Neural progenitor cell (in vitro differentiated cells): ENCODE measurements at regions not wholly inside any gene's neighbourhood (a gene's known extent, or its start where the extent isn't known, plus 50 kb on each side); places are given as distances from the start of the nearest gene placed in this dataset.

Experiments
- DNase-seq: peaks from one replicate; pipeline ENCODE4 v3.0.0-alpha.2; 2016; ENCODE audit warnings: low spot score
- H2AFZ ChIP-seq: fragments of 200-600 bp; sonication (generic); replicated peaks from 2 replicates; pipeline ENCODE4 v1.6.1; 2016; ENCODE audit warnings: antibody characterized with exemption
- H3F3A ChIP-seq: fragments of 200-600 bp; sonication (generic); 2 replicates; pipeline ENCODE4 v1.6.1; 2016; ENCODE audit warnings: antibody characterized with exemption, low read depth
- H3K27ac ChIP-seq: fragments of 200-600 bp; sonication (generic); 2 replicates; pipeline ENCODE4 v1.5.1; 2016; ENCODE audit warnings: mild to moderate bottlenecking
- H3K27me3 ChIP-seq: fragments of 200-600 bp; sonication (generic); 2 replicates; pipeline ENCODE4 v1.6.1; 2016; ENCODE audit warnings: mild to moderate bottlenecking, moderate library complexity
- H3K36me3 ChIP-seq: fragments of 200-600 bp; sonication (generic); 2 replicates; pipeline ENCODE4 v1.5.1; 2016
- H3K4me1 ChIP-seq: fragments of 200-600 bp; sonication (generic); 2 replicates; pipeline ENCODE4 v1.6.1; 2016; ENCODE audit warnings: mixed run types
- H3K4me2 ChIP-seq: fragments of 200-600 bp; sonication (generic); 2 replicates; pipeline ENCODE4 v1.6.1; 2016
- H3K4me3 ChIP-seq: fragments of 200-600 bp; sonication (generic); 2 replicates; pipeline ENCODE4 v1.5.1; 2016
- H3K79me2 ChIP-seq: fragments of 200-600 bp; sonication (generic); 2 replicates; pipeline ENCODE4 v1.6.1; 2016; ENCODE audit warnings: low read depth
- H3K9ac ChIP-seq: fragments of 200-600 bp; sonication (generic); 2 replicates; pipeline ENCODE4 v1.6.1; 2016
- H3K9me3 ChIP-seq: fragments of 200-600 bp; sonication (generic); 2 replicates; pipeline ENCODE4 v1.5.1; 2016; ENCODE audit warnings: low read depth
- H4K20me1 ChIP-seq: fragments of 200-600 bp; sonication (generic); 2 replicates; pipeline ENCODE4 v1.6.1; 2016; ENCODE audit warnings: low read depth
- H3K27ac Mint-ChIP-seq: 3 replicates; pipeline ENCODE4 v1.8.0; 2021; ENCODE audit warnings: mixed read lengths
- H3K27me3 Mint-ChIP-seq: 2 replicates; pipeline ENCODE4 v1.8.0; 2022; ENCODE audit warnings: low read depth, mild to moderate bottlenecking, inconsistent platforms, moderate library complexity, mixed read lengths; ENCODE audit not compliant: insufficient read depth
- H3K36me3 Mint-ChIP-seq: 3 replicates; pipeline ENCODE4 v1.8.0; 2021; ENCODE audit warnings: mixed read lengths
- H3K4me1 Mint-ChIP-seq: 3 replicates; pipeline ENCODE4 v1.8.0; 2021; ENCODE audit warnings: mixed read lengths
- H3K4me3 Mint-ChIP-seq: 3 replicates; pipeline ENCODE4 v1.8.0; 2021; ENCODE audit warnings: mild to moderate bottlenecking, moderate library complexity, mixed read lengths
- H3K9me3 Mint-ChIP-seq: 3 replicates; pipeline ENCODE4 v1.8.0; 2020; ENCODE audit warnings: mixed read lengths
- CTCF ChIP-seq: fragments of 200-600 bp; sonication (generic); IDR thresholded peaks from 2 replicates; pipeline ENCODE4 v1.5.1; 2017; ENCODE audit warnings: antibody characterized with exemption, mild to moderate bottlenecking
- EZH2 ChIP-seq: fragments of 200-600 bp; sonication (generic); IDR thresholded peaks from 2 replicates; pipeline ENCODE4 v1.6.1; 2017; ENCODE audit warnings: antibody characterized with exemption, mild to moderate bottlenecking, moderate library complexity
- EZH2phosphoT487 ChIP-seq: fragments of 200-600 bp; sonication (generic); IDR thresholded peaks from 2 replicates; pipeline ENCODE4 v1.6.1; 2017; ENCODE audit warnings: antibody characterized with exemption

DNA sequence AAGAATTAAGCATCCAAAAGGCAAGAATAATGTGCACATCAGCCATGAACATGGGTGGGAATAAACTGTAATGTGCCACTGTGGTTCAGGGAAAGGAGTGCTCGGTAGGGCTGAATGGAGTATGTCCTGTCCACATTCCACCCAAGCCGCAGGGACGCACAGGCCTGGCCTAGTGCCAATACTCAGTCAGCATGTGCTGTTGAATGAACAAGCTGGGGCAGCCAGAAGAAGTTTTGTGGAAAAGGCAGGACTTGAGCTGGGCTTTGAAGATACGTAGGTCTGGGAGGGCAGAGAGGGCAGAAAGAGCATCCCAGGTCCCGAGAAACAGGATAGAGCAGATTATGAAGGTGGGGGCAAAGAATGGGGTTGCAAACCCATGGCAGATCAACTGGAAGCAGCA, 60.0 kb upstream of the PLET1 start:
- Histone ChIP-seq H3K4me3 (no peak overlapping the region), H3K9me3 (no peaks in the 10 kb centered on the region), H3K27me3 (no peaks in the 10 kb centered on the region), H3K79me2 (no peaks in the 10 kb centered on the region), H3K36me3 (no peaks in the 10 kb centered on the region), H3K4me1 (no peaks in the 10 kb centered on the region), H3F3A (no peaks in the 10 kb centered on the region), H3K4me2 (no peak overlapping the region), H4K20me1 (no peaks in the 10 kb centered on the region), H2AFZ (no peak overlapping the region), H3K27ac (no peak overlapping the region), H3K9ac (no peak overlapping the region)
- no peak overlapping the region for H3K4me3 Mint-ChIP-seq
- no peak overlapping the region for H3K27ac Mint-ChIP-seq
- H3K9me3 Mint-ChIP-seq = peaks cover 4% of the 10 kb centered on the region
- no peak for TF ChIP-seq EZH2
- no peak for TF ChIP-seq EZH2phosphoT487
- no peak for TF ChIP-seq CTCF
- no peak for DNase-seq
- no peaks in the 10 kb centered on the region for H3K36me3 Mint-ChIP-seq
- peaks cover 2% of the 10 kb centered on the region for H3K27me3 Mint-ChIP-seq
- peaks cover 10% of the 10 kb centered on the region for H3K4me1 Mint-ChIP-seq

- H3K9ac ChIP-seq = no peak overlapping the region
- H3K9me3 ChIP-seq = no peaks in the 10 kb centered on the region
- Mint-ChIP-seq H3K36me3 (no peaks in the 10 kb centered on the region), H3K9me3 (peaks cover 6% of the 10 kb centered on the region), H3K4me3 (no peak overlapping the region), H3K4me1 (peaks cover 10% of the 10 kb centered on the region), H3K27ac (no peak overlapping the region), H3K27me3 (peaks cover 2% of the 10 kb centered on the region)
- H3K4me1 ChIP-seq = no peaks in the 10 kb centered on the region
- no peak for DNase-seq
- no peak overlapping the region for H3K4me2 ChIP-seq
- no peak overlapping the region for H2AFZ ChIP-seq
- no peaks in the 10 kb centered on the region for H4K20me1 ChIP-seq
- H3K27ac ChIP-seq = no peak overlapping the region
- H3K36me3 ChIP-seq = no peaks in the 10 kb centered on the region
- H3F3A ChIP-seq = no peaks in the 10 kb centered on the region
- no peak overlapping the region for H3K4me3 ChIP-seq
- no peaks in the 10 kb centered on the region for H3K79me2 ChIP-seq
- no peaks in the 10 kb centered on the region for H3K27me3 ChIP-seq
- no peak for TF ChIP-seq EZH2
- TF ChIP-seq EZH2phosphoT487 = no peak
- TF ChIP-seq CTCF = no peak
Observed at GRCh38 chr11:112321501-112322172, 61.0 kb upstream of the PLET1 start.

DNA sequence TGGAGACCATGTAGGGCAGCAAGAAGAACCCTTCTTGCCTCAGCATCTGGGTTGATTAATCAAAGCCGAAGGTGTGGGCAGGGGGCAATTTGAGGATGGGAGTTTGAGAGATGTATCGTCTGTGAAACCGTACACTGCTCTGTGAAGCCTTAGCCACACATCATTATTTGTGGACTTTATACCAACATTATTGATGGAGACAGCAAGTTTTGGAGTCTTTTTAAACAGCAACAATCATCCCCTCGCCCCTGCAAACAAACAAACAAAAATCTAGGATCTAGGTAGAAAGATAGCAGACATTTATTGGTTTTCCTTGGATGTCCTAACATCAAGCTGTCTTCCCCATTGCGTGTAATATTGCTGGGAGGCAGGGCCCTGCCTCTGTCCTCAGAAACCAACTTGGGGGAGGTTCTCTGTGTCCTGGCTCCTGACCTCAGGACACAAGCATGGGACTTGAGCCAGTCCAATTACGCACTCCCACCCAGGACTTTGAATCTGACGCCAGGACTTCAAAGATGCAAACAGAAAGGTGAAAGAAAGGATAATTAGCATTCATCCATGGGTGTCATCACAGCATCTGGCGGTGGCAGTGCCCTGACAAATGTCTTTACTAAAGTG, 61.6 kb upstream of the PLET1 start:
- no peak overlapping the region for H3K27ac ChIP-seq
- Mint-ChIP-seq H3K9me3 (peaks cover 12% of the 10 kb centered on the region), H3K27me3 (peaks cover 5% of the 10 kb centered on the region), H3K4me1 (peaks cover 10% of the 10 kb centered on the region), H3K36me3 (no peaks in the 10 kb centered on the region), H3K27ac (no peak overlapping the region), H3K4me3 (no peak overlapping the region)
- H3F3A ChIP-seq = no peaks in the 10 kb centered on the region
- no peaks in the 10 kb centered on the region for H4K20me1 ChIP-seq
- no peak overlapping the region for H2AFZ ChIP-seq
- DNase-seq = no peak
- H3K4me3 ChIP-seq = no peak overlapping the region
- no peaks in the 10 kb centered on the region for H3K27me3 ChIP-seq
- no peak overlapping the region for H3K4me2 ChIP-seq
- H3K36me3 ChIP-seq = no peaks in the 10 kb centered on the region
- no peaks in the 10 kb centered on the region for H3K4me1 ChIP-seq
- H3K9me3 ChIP-seq = no peaks in the 10 kb centered on the region
- H3K9ac ChIP-seq = no peak overlapping the region
- no peak for TF ChIP-seq EZH2phosphoT487
- TF ChIP-seq CTCF = no peak
- TF ChIP-seq EZH2 = no peak
- H3K79me2 ChIP-seq = no peaks in the 10 kb centered on the region
